GM10847 (cell line): ENCODE measurements at regions not wholly inside any gene's neighbourhood (a gene's known extent, or its start where the extent isn't known, plus 50 kb on each side); places are given as distances from the start of the nearest gene placed in this dataset.

Source experiments
- POLR2A ChIP-seq: IDR thresholded peaks from 2 replicates; pipeline ENCODE4 v1.6.1; 2011; ENCODE audit not compliant: insufficient read length; ENCODE audit errors: extremely low read depth

DNA sequence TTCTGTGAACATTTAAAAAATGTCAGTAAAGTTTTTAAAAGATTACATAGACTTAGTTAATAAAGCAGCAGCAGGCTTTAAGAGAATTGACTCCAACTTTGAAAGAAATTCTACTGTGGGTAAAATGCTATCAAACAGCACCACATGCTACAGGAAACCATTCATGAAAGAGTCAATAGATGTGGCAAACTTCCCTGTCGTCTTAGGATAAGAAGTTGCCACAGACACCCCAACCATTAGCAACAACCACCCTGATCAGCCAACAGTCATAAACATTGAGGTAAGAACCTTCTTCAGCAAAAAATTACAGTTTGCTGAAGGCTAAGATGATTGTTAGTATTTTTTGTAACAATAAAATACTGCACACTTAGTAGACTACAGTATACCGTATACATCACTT is 278.2 kb downstream of the CSNK1G3 start:
- TF ChIP-seq POLR2A = no peak

DNA sequence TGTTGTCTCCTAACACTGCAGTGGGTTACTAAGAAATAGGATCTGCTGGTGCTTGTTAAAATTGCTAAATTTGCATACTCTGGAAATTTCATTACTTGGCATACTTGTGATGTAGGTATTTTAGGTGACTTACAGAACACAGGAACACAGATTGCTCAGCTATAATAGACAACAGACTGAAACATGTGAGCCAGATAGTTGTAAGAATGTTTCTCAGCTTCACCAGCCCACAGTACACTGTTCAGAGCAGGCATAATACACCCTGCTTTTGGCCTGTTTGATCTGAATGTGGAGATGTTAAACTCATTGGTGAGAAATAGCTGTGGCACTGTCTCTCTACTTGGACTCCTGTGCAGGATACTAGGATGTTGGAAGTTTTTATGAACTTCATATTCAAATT is 275.7 kb downstream of the CSNK1G3 start:
- no peak for TF ChIP-seq POLR2A

DNA sequence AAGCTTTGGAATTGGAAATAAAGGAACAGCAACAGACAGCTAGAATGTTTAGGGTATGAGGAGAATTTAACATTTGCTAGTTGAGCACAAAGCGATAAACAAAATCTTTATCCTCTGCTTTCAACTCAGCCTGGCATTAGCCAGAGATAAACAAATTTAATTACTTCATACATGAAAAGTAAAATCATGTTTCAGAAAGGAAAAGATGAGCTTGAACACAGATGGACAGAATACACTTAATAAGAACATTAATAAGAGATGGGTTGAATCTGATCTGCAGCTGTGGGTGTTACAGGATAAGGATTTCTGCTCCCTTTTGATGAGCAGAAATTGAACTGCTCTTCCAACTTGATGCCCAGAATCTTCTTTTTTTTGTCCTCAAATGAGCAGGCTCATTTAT is 275.2 kb downstream of the CSNK1G3 start:
- TF ChIP-seq POLR2A = no peak

DNA sequence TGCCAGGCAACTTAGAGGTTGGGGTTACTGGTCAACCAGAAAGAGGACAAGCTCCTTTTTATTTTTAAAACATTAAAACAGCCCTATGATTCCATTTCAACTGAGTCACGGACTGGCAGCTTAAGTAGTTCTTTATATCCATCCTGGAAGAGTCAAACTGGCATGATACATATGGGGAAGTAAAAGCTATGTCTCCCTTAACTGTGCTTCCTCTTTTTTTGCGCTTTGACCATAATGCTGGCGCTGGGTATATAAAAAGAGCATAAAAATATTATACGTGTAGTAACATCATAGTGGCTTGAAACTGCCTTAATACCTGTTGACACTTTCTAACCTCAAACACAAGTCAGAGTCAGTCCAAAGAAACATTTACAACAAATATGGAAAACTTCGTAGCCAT is 274.4 kb downstream of the CSNK1G3 start:
- no peak for TF ChIP-seq POLR2A

DNA sequence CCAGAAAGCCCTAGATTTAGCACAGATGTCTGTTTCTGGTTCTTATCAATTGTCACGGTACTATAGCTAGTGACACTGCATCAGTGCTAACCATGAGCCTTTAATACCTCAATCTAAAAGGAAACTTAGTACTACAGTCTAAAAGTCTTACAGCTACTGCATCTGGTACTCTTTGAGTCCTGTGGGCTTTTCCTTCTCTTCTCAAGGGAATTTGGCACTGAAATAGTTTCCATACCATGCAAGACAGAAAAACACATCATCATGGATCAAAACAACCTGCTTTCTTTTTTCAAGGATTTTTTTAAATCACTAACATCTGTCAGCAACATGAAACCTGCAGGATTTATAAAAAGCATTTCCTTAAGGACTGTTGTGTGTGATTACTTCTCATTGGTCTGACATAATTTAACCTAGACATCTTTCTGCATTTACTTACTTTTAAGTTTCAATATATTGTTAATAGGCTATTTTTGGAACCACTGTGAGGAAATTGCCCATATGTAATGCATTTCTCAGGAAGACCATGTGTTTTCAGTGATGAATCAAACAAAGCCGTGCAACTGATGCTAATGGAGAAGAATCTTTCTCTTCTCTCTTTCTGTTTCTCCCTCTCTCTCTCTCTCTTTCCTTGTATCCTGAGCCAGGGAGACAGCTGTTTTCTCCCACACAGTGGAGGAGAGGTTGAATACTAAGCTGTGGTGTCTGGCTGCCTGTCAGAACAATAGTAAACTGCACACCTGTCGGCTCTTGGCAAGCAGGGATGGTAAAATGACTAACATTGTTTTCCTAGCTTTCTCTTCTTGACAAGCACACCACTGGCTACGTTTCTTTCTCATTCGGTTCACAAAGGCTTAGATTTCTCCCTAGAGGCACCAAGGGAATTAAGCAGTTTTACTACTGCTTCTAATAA is 273.4 kb downstream of the CSNK1G3 start:
- no peak for TF ChIP-seq POLR2A

DNA sequence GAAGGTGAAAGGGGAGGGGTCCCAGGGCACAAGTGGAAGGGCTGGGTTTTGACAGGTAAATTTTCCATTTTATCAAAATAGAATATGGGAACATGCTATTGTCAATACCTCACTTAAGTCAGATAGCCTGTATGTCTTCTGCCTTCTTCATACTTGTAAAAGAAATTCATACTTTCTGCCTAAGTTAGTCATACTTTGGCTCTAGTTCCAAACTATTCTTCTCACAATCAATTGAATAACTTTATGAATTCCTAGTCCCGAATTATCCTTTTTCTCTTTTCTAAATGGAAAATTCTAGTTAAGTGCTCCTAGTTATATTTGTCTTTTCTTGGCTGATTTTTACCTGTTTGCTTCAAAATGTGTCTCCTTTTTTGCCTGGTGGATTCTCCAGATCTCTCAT is 271.4 kb downstream of the CSNK1G3 start:
- TF ChIP-seq POLR2A = no peak

DNA sequence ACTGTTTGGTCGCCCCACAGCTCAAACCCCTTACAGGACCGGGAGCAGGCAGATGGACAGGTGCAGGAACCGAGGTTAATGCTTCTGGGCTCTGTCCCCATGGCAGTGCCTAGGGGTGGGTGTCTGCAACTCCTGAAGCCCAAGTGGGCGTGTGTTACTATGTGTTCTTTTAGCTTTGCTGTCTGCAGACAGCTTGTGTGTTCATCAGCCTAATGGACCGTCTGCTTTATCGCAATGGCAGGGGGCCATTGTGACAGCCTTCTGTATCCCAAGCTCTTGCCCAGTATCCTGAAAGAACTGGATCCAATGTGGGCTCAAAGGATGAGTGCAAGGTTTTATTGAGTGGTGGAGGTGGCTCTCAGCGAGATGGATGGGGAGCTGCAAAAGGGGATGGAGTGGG is 266.7 kb downstream of the CSNK1G3 start:
- TF ChIP-seq POLR2A = no peak

DNA sequence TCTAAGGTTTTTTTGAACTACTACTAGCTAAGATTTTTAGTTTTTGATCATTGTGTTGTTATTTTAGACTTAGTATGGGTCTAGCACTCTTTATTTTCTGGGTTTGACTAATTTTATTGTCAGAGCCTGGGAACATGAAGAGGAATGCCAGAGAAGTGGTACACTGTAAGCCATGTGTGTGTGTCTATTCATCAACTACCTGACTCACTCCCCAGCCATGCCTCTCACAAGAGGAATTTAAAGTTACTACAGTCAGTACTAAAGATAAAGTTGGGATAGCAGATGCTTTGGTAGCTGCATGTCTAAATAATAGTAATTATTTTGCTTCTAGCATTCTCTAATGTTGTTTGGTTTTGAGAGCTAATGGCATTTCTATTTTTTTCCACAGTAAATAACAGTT is 264.8 kb downstream of the CSNK1G3 start:
- TF ChIP-seq POLR2A = no peak

DNA sequence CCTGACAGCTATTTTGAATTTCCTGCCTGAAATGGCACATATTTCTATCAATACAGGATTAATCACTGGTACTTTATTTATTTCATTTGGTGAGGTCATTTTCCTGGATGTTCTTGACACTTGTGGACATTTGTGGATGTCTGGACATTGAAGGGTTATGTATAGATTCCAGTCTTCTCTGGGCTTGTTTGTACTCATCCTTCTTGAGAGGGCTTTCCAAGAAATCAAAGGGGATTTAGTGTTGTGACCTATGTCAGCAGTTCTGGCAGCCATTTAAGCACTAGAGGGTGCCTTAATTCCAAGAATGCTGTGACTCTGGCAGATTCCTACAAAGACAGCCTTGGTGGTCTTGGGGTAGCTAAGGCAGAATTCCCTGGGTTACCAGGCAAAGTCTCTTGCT is 259.7 kb downstream of the CSNK1G3 start:
- TF ChIP-seq POLR2A = no peak

DNA sequence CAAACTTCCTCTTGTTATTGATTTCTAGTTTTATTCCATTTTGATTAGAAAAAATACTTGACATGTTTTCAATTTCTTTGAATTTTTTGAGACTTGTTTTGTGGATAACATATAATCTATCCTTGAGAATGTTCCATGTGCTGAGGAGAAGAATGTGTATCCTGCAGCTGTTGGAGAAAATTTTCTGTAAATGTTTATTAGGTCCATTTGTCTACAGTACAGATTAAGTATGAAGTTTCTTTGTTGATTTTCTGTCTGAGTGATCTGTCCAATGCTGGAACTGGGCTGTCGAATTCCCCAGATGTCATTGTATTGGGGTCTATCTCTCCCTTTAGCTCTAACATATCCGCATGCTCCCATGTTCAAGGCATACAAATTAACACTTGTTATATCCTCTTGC is 251.2 kb downstream of the CSNK1G3 start:
- no peak for TF ChIP-seq POLR2A

DNA sequence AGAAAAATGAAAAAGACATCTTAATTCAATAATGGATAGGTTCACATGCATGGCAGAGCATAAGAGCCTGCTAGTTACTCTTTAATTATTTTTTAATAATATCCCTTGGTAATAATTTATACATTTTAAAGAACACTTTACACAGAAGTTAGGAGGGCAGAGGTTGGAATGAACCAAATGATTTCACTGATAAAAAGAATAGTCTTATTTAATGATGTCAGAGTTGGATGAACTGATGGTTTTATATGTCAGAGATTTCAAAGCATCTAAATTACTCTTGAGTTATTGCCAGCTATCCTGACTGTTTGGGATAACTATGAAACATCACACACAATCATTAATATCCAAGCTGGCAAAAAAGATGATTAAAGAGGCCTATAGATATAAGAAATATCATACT is 244.8 kb downstream of the CSNK1G3 start:
- TF ChIP-seq POLR2A = no peak

DNA sequence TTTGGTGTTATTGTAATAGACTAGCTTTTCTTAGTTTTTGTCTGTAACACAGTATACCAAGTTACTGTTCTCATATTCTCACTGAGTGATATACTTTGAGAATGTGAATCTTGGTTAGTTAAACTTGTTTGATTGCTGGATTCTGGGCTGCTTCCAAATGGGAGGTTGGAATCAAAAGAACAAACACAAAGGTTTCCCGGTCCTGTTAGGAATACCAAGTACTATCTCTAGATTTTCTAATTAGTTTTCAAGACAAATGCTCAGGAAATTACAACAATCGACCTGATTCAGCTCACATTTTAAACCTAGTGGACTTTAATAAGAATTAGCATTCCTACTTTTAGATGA is 244.3 kb downstream of the CSNK1G3 start:
- TF ChIP-seq POLR2A = no peak

DNA sequence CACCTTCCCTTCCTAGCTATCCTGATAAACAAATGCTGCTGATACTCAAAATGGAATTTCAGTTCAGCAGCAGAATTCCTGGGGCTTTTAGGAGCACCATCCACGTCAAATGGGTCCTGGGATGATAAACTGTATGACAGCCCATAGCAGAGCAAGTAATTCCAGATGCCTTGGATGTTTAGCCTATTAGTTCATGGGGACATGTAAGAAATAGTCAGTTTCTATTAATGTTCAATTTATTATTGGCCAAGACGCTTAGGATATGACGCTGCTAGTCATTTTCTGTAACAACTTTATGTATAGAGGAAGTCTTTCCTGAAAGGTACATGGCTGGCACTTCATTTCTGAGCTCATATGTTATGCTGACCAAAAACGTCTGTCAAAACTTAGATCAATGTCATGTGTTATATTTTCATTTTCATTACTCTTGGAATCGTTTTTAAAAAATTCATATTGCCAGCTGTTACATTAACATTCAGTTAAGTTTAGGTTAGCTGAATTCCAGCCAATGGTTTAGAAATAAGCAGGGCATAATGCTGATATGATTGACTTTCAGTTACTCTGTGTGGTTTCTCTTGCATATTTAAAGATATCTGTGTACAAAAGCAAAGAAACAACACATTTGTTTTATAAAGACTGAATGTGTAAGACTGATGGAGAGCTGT is 243.8 kb downstream of the CSNK1G3 start:
- no peak for TF ChIP-seq POLR2A

DNA sequence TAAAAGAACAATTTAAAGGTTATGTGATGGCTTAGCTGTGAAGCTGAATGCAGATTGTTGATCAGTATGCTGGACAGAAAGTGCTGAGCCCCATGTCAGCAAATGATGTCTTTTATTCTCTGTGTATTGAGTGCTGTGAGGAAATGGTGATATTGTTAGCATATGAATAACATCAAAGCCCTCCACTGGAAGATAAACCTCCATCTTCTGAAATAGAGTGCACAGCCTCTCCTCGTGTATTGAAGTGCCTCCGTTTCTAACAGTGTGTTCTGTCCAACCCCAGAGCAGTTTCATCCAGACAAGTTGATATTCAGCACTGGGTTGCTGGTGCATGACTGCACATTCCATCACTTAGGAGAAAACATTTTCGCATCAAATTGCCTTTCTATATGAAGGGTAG is 242.9 kb downstream of the CSNK1G3 start:
- no peak for TF ChIP-seq POLR2A

DNA sequence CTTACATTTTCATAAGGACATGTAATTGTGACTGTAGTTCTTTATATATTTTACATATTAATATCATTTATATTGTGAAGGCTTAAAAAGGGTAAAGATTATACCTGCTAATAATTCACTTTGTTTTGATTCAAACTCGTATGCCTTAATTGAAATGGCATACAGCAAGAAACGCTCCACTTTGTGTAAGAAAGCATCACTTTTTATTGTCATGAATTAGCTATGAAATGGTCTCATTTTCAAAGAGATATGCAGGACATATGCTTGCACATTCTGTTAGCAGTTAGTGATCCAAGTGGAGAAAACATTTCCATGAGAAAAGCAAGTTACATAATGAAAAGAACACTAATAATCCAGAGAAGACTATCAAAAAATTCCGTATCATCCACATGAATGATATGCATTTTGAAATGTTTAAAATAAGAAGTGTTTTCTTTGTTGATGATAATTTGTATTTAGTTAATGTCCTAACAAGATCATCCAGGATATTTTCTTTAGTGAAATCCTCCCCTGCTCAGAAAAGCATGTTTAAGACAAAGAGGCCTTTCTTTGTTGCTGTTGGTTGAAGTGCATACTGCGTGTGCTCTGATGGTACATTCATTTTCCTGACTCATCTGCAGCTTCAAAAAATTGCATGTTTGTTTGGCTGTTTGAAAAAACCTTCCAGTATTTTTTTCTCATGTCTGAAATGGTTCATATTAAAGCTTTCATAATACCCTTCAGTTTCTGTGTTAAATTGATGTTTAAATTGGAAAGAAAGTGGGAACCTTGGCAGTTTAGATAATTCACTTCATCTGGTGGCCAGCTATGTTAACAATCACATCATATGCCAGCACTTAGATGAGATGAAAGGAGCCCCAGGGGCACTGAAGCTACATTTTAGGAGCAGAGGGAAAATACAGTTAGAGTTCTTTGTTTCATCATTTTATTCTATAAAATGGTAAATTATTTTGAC is 242.2 kb downstream of the CSNK1G3 start:
- no peak for TF ChIP-seq POLR2A
